OCI-LY3 (cell line): ENCODE measurements at regions not wholly inside any gene's neighbourhood (a gene's known extent, or its start where the extent isn't known, plus 50 kb on each side); places are given as distances from the start of the nearest gene placed in this dataset.

Experiments
- EZH2phosphoT487 ChIP-seq: fragments of 200-600 bp; shearing (Covaris generic); IDR thresholded peaks from 2 replicates; pipeline ENCODE4 v1.6.1; 2018; ENCODE audit warnings: antibody characterized with exemption, mixed run types, low read depth
- TF ChIP-seq, protein P1 (sequence below): fragments of 200-600, 300-600 bp; sonication (generic); IDR thresholded peaks from 2 replicates; pipeline ENCODE4 v1.5.1; 2014; ENCODE audit warnings: antibody characterized with exemption, low read length, low read depth

DNA sequence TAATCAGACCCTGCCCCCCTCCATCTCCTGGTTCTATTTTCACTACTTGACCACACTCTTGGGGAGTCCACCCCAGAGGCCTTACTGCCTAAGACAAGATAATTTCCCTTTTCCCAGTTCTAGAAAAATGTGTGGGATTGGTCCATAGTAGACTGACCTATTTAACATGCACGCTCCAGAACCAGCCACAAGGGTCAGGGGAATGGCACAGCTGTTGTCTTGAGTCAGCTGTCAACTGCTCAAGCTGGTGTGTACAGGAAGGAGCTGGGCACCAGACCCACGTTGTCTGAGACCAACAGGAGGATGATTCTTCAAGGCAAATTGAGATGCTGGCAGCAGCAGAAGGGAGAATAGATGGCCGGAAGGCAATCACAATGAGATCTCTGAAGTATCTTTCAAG lies 280.5 kb downstream of the UQCRFS1 start:
- TF ChIP-seq, protein P1, sequence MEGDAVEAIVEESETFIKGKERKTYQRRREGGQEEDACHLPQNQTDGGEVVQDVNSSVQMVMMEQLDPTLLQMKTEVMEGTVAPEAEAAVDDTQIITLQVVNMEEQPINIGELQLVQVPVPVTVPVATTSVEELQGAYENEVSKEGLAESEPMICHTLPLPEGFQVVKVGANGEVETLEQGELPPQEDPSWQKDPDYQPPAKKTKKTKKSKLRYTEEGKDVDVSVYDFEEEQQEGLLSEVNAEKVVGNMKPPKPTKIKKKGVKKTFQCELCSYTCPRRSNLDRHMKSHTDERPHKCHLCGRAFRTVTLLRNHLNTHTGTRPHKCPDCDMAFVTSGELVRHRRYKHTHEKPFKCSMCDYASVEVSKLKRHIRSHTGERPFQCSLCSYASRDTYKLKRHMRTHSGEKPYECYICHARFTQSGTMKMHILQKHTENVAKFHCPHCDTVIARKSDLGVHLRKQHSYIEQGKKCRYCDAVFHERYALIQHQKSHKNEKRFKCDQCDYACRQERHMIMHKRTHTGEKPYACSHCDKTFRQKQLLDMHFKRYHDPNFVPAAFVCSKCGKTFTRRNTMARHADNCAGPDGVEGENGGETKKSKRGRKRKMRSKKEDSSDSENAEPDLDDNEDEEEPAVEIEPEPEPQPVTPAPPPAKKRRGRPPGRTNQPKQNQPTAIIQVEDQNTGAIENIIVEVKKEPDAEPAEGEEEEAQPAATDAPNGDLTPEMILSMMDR, result no peak
- no peak for TF ChIP-seq EZH2phosphoT487
